ENCODE measurements at regions not wholly inside any gene's neighbourhood (a gene's known extent, or its start where the extent isn't known, plus 50 kb on each side); places are given as distances from the start of the nearest gene placed in this dataset.
"Not testable (repeated sequence)": the region's sequence is repeated elsewhere in the genome, so short reads cannot be mapped to it uniquely, and the experiment has no call there.

GRCh38 chr13:55053891-55054550, 2025.4 kb downstream of the OLFM4 start:
- not testable (repeated sequence) for DNase-seq (ENCODE audit: low spot score)

GRCh38 chr13:55055666-55056065, 2027.1 kb downstream of the OLFM4 start:
- DNase-seq (ENCODE audit: low spot score), result not testable (repeated sequence)

- no peak for DNase-seq (ENCODE audit: low spot score)
Measured at GRCh38 chr13:55062662-55063061, 2034.0 kb downstream of the OLFM4 start.

GRCh38 chr13:55067946-55068345, 2039.3 kb downstream of the OLFM4 start:
- DNase-seq (ENCODE audit: low spot score), result no peak

- no peak for DNase-seq (ENCODE audit: low spot score)
Measured at GRCh38 chr13:55069746-55070145, 2041.1 kb downstream of the OLFM4 start.

- DNase-seq (ENCODE audit: low spot score), result no peak
Measured at GRCh38 chr13:55073000-55073399, 2044.4 kb downstream of the OLFM4 start.

DNA sequence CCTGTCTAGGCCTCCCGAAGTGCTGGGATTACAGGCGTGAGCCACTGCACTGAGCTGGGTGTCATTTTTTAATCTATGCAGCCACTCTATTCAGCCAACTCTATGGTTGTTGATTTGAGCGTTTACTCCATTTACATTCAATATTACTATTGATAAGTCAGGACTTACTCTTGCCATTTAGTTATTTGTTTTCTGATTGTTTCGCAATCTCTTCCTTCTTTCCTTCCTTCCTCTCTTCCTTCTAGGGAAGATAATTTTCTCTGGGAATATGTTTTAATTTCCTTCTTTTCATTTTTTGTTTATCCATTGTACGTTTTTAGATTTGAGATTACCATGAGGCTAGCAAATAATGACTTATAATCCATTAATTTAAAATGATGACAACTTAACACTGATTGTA, 2056.0 kb downstream of the OLFM4 start:
- no peak for DNase-seq (ENCODE audit: low spot score)

GRCh38 chr13:55087085-55087484, 2053.6 kb upstream of the PRR20A start:
- DNase-seq (ENCODE audit: low spot score), result no peak

DNA sequence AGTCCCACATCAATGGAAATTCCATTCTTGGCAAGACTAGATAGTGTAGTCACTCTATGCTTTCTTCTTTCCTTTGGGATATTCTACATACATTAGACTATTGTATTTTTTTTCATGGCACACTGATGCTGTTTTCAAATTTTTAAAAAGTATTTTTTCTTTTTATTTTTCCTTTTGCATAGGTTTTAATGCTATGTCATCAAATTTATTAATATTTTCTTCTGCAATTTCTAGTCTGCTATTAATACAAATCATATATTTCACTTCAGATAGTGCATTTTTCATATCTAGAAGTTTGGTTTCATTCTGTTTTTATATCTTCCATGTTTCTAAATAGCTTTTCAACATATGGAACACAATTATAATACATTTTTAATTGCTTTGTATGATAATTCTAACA, 2050.1 kb upstream of the PRR20A start:
- DNase-seq (ENCODE audit: low spot score), result no peak

- no peak for DNase-seq (ENCODE audit: low spot score)
Measured at GRCh38 chr13:55091172-55091571, 2049.5 kb upstream of the PRR20A start.

DNA sequence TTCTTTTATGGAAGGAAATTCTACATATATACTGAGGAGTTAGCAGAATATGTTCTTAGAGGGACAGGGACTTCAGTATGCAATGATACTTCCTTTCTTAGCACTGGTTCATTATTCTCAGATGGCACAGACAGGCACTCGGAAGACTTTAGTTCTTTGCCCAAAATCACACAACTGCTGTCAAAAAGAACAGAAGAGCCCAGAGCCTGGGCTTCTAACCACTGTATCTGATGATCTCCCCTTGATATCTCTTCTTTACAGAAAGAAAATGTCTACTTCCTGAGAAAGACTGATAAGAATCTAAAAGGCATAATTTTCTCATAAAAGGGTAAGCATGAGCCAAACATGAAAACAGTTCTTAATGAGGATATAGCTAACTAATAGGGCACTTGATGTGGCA, 2034.2 kb upstream of the PRR20A start:
- no peak for DNase-seq (ENCODE audit: low spot score)

DNA sequence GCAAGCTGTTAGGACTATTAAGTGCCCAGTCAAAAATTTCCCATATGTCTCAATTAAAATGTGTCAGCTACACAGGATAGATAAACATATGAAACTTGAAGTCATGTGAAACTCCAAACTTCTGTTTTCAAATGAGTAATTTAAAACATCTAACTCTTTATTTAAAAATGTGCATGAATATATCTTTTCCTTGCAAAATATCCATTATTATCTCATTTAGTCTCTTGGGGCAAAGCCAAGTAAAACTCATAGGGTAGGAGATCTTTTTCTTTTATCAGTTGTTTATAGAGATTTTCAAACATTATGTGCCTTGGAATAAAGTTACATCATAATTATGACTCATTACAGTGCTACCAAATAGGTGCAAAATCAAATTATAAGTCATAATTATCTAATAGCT, 2020.1 kb upstream of the PRR20A start:
- no peak for DNase-seq (ENCODE audit: low spot score)

DNA sequence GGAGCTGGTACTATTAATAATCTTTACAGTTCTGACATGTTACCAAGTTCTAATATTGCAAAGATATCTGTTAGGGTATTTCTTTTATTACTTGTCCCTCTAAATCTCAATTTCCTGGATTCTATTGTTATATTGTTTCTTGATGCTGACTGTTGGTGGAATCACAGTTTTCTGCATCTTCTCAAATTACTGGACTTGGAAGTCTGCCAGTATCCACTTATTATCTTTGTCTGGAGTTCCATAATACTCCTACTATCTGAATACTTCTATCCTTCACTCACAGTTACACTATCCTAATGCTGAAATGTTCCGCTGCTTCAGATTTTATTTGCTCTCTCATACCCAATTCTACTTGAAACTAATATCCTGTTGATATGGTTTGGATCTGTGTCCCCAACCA, 1985.7 kb upstream of the PRR20A start:
- DNase-seq (ENCODE audit: low spot score), result no peak

GRCh38 chr13:55159765-55160164, 1981.0 kb upstream of the PRR20A start:
- no peak for DNase-seq (ENCODE audit: low spot score)

DNA sequence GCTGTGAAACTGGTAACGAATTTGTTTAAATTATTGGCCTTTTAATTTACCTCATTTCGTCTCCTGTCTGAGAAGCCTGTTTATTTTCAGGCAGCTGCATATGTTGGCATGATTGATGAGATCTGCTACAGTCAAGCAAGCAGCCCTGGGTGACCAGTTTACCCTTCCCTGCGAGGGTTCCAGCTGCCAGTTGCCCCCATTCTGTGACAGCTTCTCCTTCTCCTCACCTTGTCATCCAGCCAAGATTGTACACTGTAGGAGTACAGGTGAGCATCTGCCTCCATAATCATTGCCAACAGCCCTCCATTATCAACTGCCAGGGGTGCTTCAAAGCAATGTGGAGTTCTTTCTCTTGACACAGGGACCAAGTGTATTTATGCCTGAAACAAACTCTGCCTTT, 1979.9 kb upstream of the PRR20A start:
- no peak for DNase-seq (ENCODE audit: low spot score)

DNA sequence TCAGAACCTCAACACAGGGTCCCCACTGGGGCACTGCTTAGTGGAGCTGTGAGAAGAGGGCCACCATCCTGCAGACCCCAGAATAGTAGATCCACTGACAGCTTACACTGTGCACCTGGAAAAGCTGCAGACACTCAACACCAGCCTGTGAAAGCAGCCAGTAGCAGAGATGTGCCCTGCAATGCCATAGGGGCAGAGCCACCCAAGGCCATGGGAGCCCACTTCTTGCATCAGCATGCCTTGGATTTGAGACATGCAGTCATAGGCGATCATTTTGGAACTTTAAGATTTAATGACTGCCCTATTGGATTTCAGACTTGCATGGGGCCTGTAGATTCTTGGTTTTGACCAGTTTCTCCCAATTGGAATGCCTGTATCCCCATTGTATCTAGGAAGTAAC, 1962.1 kb upstream of the PRR20A start:
- DNase-seq (ENCODE audit: low spot score), result not testable (repeated sequence)

DNA sequence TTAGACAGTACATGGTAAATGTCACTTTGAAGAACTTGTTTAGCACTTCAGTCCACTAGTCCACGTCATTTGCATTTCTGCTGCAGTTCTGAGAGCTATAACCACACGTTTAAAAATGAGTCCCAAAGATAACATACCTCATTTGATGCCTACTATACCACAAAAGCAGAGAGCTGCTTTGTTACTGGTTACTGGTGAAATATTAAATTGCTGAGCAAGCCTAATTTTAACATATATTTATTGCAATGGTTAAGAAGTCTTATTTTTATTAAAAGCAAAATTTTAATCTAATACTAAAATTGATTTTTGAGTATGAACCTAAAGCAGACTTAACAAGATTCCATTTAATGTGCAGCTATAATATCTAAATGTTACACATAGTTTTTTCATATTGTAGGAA, 1949.7 kb upstream of the PRR20A start:
- DNase-seq (ENCODE audit: low spot score), result no peak

DNA sequence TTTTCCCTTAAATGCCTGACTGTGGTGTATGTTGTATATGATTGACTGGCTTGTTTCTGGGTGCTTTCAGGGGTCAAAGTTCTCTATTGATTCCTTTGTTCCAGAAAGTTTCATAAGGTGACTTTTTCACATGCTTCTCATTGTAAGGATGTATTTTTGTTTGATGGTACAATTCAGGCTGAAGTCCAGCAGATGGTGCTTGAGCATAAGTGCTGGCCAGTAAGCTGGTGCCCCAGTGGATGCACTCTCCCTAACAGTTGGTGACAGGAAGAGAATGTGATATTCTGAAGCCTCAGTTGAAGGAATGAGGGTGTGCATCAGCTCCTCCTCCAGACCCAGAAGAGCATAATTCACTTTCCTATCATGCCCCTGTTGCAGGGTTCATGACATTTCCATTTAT, 1941.6 kb upstream of the PRR20A start:
- DNase-seq (ENCODE audit: low spot score), result peak; percentile 67

GRCh38 chr13:55214841-55215345, 1925.8 kb upstream of the PRR20A start:
- no peak for DNase-seq (ENCODE audit: low spot score)

GRCh38 chr13:55219538-55219937, 1921.2 kb upstream of the PRR20A start:
- no peak for DNase-seq (ENCODE audit: low spot score)

DNA sequence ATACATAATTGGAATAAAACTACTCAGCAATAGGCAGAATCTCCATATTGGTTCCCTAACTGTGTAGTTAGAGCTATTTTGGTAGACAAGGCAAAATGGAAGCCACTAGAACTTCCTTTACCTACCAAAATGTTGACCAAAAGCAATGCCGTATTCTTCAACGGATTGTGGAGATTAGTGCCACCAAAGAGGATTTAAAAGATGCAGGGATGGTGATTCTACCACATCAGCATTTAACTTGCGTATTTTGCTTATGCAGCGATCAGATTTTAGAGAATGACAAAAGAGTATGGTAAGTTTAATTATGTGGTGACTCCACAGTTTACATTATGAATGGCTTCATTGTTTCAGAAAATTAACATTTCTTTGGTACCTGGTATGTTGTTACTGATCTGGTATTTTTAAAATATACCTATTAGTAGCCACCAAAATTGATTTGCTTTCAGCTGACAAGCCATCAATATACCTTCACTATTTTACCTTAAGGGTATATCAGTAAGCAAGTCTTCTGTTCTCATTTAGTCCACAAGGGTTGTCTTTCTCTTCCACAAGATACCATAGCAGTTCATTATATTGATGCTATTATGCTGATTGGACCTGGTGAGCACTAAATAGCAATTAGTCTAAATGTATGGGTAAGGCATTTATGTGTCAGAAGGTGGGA, 1910.7 kb upstream of the PRR20A start:
- no peak for DNase-seq (ENCODE audit: low spot score)

DNA sequence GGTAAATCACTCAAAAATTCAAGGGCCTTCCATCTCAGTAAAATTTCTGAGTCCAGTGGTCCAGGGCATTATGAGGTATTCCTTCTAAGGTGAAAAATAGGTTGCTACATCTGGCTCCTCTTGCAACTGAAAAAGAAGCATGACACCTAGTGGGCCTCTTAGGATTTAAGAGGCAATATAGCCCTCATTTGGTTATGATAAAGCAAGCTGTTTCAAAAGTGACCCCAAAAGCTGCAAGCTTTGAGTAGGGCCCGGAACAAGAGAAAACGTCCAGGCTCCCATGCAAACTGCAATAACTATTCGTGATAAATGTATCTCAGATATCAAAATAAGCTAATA, 1910.2 kb upstream of the PRR20A start:
- DNase-seq (ENCODE audit: low spot score), result peak; percentile 19

DNA sequence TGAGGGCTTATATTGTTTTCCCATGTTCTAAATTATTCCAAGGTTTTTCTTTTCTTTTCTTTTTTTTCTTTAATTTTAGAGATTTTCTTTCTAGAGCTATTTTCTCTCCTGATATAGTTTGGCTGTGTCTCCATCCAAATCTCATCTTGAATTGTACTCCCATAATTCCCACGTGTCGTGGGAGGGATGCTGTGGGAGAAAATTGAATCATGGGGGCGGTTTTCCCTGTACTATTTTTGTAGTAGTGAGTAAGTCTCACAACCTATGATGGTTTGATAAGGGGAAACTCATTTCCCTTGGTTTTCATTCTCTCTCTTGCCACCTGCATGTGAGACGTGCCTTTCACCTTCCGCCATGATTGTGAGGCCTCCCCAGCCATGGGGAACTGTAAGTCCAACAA, 1906.4 kb upstream of the PRR20A start:
- DNase-seq (ENCODE audit: low spot score), result no peak

All from RKO (cell line).